GM12878 (cell line): ENCODE measurements at regions not wholly inside any gene's neighbourhood (a gene's known extent, or its start where the extent isn't known, plus 50 kb on each side); places are given as distances from the start of the nearest gene placed in this dataset.

Experiments
- ATAC-seq: fragments of 200-7000 bp; cut with Tn5 transposase; 3 replicates; pipeline ENCODE4 v1.9.1; 2020; ENCODE audit warnings: mild to moderate bottlenecking, moderate library complexity
- BruUV-seq: library from RNA; stranded (reverse); fragments of 400-500 nt; replicated peaks from 2 replicates; lab custom pipeline; 2021; lab: Mats Ljungman, UMichigan
- CTCF ChIA-PET: fragments of 300-600 bp; sonication (Branson Sonifier 250); formaldehyde crosslinking; extraction: SDS; loops from one replicate; lab custom pipeline; 2021; ENCODE audit warnings: inconsistent platforms; lab: Yijun Ruan, JAX
- POLR2A ChIA-PET: fragments of 350-600 bp; formaldehyde crosslinking; extraction: SDS; loops from one replicate; lab custom pipeline; 2021; ENCODE audit warnings: inconsistent platforms; lab: Charles Lee
- RAD21 ChIA-PET: fragments of 300-600 bp; sonication (Branson Sonifier 250); formaldehyde crosslinking; loops from one replicate; lab custom pipeline; 2023; ENCODE audit warnings: antibody characterized with exemption; ENCODE audit not compliant: unreplicated experiment; lab: Charles Lee
- SMC1A ChIA-PET: fragments of 300-600 bp; sonication (Branson Sonifier 250); formaldehyde crosslinking; loops from one replicate; lab custom pipeline; 2023; ENCODE audit not compliant: unreplicated experiment, uncharacterized antibody; lab: Charles Lee
- DNase-seq: peaks from one replicate; pipeline ENCODE4 v3.0.0-alpha.2; 2011; ENCODE audit warnings: low read depth, low spot score
- FAIRE-seq: peaks from 3 replicates; lab custom pipeline; 2011; peaks lifted over from hg19 to GRCh38; lab: Jason Lieb, UNC
- H2AFZ ChIP-seq: 2 replicates; pipeline ENCODE4 v1.6.0; 2011; ENCODE audit warnings: low read depth, low read length, control low read depth; ENCODE audit not compliant: control insufficient read depth
- H3K27ac ChIP-seq: 2 replicates; pipeline ENCODE4 v1.5.1; 2011; ENCODE audit warnings: control low read depth; ENCODE audit not compliant: control insufficient read depth, insufficient read depth
- H3K27me3 ChIP-seq, 2 experiments: replicated peaks in 1 of 2; 2 replicates each; pipeline versions ENCODE4 v1.6.0 to v1.6.1; 2011; ENCODE audit warnings: low read length in 1 of 2; ENCODE audit not compliant: control insufficient read depth in 2 of 2, insufficient read depth in 2 of 2
- H3K36me3 ChIP-seq, 2 experiments: 2 replicates each; pipeline ENCODE4 v1.5.1; 2011; ENCODE audit warnings: low read length in 1 of 2; ENCODE audit not compliant: control insufficient read depth in 2 of 2, insufficient read depth in 2 of 2
- H3K4me1 ChIP-seq: 2 replicates; pipeline ENCODE4 v1.6.1; 2011; ENCODE audit warnings: mild to moderate bottlenecking, low read length, moderate library complexity, mixed read lengths; ENCODE audit not compliant: control insufficient read depth, insufficient read depth
- H3K4me2 ChIP-seq: 2 replicates; pipeline ENCODE4 v1.6.0; 2011; ENCODE audit warnings: control low read depth; ENCODE audit not compliant: control insufficient read depth, insufficient read depth
- H3K4me3 ChIP-seq: fragments of 200-600 bp; sonication (generic); 2 replicates; pipeline ENCODE4 v1.5.1; 2016
- H3K79me2 ChIP-seq: 2 replicates; pipeline ENCODE4 v1.6.0; 2011; ENCODE audit warnings: low read length; ENCODE audit not compliant: control insufficient read depth, insufficient read depth
- H3K9ac ChIP-seq: 2 replicates; pipeline ENCODE4 v1.8.0; 2011; ENCODE audit warnings: low read length, control low read depth, mixed read lengths; ENCODE audit not compliant: control insufficient read depth, insufficient read depth
- H3K9me3 ChIP-seq: replicated peaks from 3 replicates; pipeline ENCODE4 v1.5.1; 2011; ENCODE audit warnings: mild to moderate bottlenecking, low read length; ENCODE audit not compliant: control insufficient read depth, insufficient read depth
- H4K20me1 ChIP-seq: 2 replicates; pipeline ENCODE4 v1.6.0; 2011; ENCODE audit not compliant: control insufficient read depth, insufficient read depth
- DPF2 ChIP-seq: fragments of 450-650 bp; IDR thresholded peaks from 2 replicates; pipeline ENCODE4 v1.6.1; 2017; ENCODE audit warnings: mild to moderate bottlenecking
- NFXL1 ChIP-seq: fragments of 450-650 bp; IDR thresholded peaks from 2 replicates; pipeline ENCODE4 v1.6.1; 2017; ENCODE audit warnings: antibody characterized with exemption, mild to moderate bottlenecking, borderline replicate concordance
- NR2C1 ChIP-seq: fragments of 450-650 bp; IDR thresholded peaks from 2 replicates; pipeline ENCODE4 v1.6.1; 2017; ENCODE audit warnings: antibody characterized with exemption, mild to moderate bottlenecking, moderate library complexity
- POLR2A ChIP-seq: IDR thresholded peaks from 2 replicates; pipeline ENCODE4 v1.6.1; 2011; ENCODE audit warnings: low read depth, mild to moderate bottlenecking, low read length
- POLR2AphosphoS2 ChIP-seq: IDR thresholded peaks from 2 replicates; pipeline ENCODE4 v1.6.1; 2011; ENCODE audit warnings: low read depth, mild to moderate bottlenecking, low read length, improper control_type of control experiment, moderate library complexity
- TCF12 ChIP-seq: IDR thresholded peaks from 2 replicates; pipeline ENCODE4 v1.6.1; 2011; ENCODE audit warnings: low read depth, mild to moderate bottlenecking, low read length
- WGBS: methylation state at CpG from one replicate; pipeline ENCODE4 v1.1.6; 2016; ENCODE audit warnings: low lambda C conversion rate; ENCODE audit not compliant: insufficient replicate concordance, insufficient coverage; ENCODE audit errors: missing lambda C conversion rate; 5-methylcytosine and 5-hydroxymethylcytosine counted together
- in situ Hi-C: fragments of 300-500 bp; cut with MboI; formaldehyde crosslinking; loops from 9 replicates; pipeline ENCODE4 v1.14.3; 2018; ENCODE audit warnings: mixed read lengths
- intact Hi-C: fragments of 100-400 bp; cut with micrococcal nuclease; formaldehyde crosslinking; loops from one replicate; pipeline ENCODE4 v1.14.2; 2022; ENCODE audit not compliant: unreplicated experiment
- TF ChIP-seq, protein P1 (sequence below): fragments of 450-650 bp; conservative IDR thresholded peaks from 2 replicates; pipeline ENCODE4 v1.6.1; 2017; ENCODE audit warnings: mild to moderate bottlenecking, moderate library complexity

DNA sequence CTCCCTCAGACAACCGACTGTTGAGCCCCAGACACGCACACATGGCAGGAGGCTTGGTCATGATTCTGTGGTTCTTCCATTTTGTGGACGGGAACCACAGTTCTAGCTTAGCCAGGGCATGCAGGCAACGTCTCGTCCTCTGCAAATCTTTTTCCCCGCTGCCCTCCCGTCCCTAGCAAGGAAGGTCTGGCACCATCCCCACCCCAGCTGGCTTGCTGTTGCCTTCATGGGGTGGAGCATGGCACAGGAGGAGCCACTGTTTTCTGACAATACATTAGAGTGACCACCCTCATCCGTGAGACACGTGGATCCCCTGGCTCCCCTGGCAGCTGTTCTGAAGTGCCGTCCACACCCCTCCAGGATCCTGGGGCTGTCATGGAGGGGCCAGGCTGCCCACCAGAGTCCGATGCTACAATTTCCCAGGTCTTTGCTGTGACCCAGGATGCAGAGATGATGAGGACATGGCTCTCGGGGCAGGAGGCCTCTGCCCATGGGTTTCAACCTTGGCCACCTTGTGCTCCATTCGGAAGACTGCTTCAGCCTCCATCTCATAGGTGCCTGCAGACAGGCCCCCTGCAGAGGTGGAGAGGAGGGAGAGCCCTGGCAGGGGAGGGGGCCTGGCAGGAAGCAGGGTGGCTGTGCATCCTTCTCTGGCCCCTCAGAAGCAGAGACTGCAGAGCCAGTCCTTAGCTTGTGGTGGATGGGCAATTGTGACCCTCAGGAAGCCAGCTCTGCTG is 233.6 kb downstream of the GLRX3 start:
- RAD21 ChIA-PET: no interaction called here
- TF ChIP-seq POLR2AphosphoS2: no peak
- TF ChIP-seq NR2C1: no peak
- TF ChIP-seq, protein P1, sequence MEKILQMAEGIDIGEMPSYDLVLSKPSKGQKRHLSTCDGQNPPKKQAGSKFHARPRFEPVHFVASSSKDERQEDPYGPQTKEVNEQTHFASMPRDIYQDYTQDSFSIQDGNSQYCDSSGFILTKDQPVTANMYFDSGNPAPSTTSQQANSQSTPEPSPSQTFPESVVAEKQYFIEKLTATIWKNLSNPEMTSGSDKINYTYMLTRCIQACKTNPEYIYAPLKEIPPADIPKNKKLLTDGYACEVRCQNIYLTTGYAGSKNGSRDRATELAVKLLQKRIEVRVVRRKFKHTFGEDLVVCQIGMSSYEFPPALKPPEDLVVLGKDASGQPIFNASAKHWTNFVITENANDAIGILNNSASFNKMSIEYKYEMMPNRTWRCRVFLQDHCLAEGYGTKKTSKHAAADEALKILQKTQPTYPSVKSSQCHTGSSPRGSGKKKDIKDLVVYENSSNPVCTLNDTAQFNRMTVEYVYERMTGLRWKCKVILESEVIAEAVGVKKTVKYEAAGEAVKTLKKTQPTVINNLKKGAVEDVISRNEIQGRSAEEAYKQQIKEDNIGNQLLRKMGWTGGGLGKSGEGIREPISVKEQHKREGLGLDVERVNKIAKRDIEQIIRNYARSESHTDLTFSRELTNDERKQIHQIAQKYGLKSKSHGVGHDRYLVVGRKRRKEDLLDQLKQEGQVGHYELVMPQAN: no peak
- no peak for TF ChIP-seq TCF12
- TF ChIP-seq DPF2: no peak
- TF ChIP-seq POLR2A: no peak
- TF ChIP-seq NFXL1: no peak
- H3K9ac ChIP-seq: no peak overlapping the region
- H3K9me3 ChIP-seq: no peaks in the 10 kb centered on the region
- CTCF ChIA-PET: no interaction called here
- no peaks in the 10 kb centered on the region for H3K36me3 ChIP-seq
- WGBS: 19% methylated on average over 13 of the region's 13 CpGs
- H3K27me3 ChIP-seq: no peaks in the 10 kb centered on the region
- POLR2A ChIA-PET: no interaction called here
- FAIRE-seq (no peak), DNase-seq (no peak), ATAC-seq (no peak)
- no peak overlapping the region for H3K4me3 ChIP-seq
- no peak overlapping the region for H3K4me2 ChIP-seq
- in situ Hi-C loops: no loop called here
- H3K27ac ChIP-seq: no peak overlapping the region
- no peaks in the 10 kb centered on the region for H3K4me1 ChIP-seq
- intact Hi-C loops: no loop called here
- no TSS peak for BruUV-seq
- no peaks in the 10 kb centered on the region for H3K79me2 ChIP-seq
- no peaks in the 10 kb centered on the region for H4K20me1 ChIP-seq
- SMC1A ChIA-PET: no interaction called here
- no peak overlapping the region for H2AFZ ChIP-seq
